SHP77 treated with DMSO at 0.1 percent for 48 hours (cell line): ENCODE measurements at regions not wholly inside any gene's neighbourhood (a gene's known extent, or its start where the extent isn't known, plus 50 kb on each side); places are given as distances from the start of the nearest gene placed in this dataset.
A peak's percentile ranks its signal among the peaks of the same experiment; 100 is the strongest.
"Not testable (repeated sequence)": the region's sequence is repeated elsewhere in the genome, so short reads cannot be mapped to it uniquely, and the experiment has no call there.

Source experiments
- DNase-seq: peaks from one replicate; lab custom pipeline; 2025; lab: John Stamatoyannopoulos, UW

GRCh38 chr21:33993286-33994231, 78.0 kb upstream of the ATP5PO start:
- no peak for DNase-seq

DNA sequence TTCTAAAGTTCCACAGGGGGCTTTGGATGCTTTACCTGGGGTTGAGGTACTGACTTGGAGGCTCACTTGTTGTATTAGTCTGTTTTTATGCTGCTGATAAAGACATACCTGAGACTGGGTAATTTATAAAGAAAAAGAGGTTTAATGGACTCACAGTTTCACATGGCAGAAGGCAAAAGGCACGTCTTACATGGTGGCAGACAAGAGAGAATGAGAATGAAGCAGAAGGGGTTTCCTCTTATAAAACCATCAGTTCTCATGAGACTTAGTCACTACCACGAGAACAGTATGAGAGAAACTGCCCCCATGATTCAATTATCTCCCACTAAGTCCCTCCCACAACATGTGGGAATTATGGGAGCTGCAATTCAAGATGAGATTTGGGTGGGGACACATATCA, 76.8 kb upstream of the ATP5PO start:
- not testable (repeated sequence) for DNase-seq

GRCh38 chr21:33991133-33991532, 75.5 kb upstream of the ATP5PO start:
- no peak for DNase-seq

DNA sequence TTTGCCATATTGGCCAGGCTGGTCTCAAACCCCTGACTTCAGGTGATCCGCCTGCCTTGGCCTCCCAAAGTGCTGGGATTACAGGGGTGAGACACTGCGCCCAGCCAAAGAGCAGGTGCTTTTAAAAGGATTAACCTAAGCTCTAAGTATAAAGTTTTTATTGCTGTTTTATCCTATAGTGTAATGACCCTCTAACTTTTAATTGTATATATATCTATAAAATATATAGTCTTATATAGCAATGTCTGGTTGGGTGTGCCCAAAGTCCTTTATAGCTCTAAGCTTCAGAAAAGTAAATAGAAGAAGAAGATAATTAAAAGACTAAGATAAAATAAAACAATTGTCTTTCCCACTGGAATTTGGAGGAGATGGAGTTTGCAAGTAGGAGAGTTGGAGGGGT, 73.8 kb upstream of the ATP5PO start:
- no peak for DNase-seq

- no peak for DNase-seq
These were observed 72.8 kb upstream of the ATP5PO start for GRCh38 chr21:33988237-33989017.

DNA sequence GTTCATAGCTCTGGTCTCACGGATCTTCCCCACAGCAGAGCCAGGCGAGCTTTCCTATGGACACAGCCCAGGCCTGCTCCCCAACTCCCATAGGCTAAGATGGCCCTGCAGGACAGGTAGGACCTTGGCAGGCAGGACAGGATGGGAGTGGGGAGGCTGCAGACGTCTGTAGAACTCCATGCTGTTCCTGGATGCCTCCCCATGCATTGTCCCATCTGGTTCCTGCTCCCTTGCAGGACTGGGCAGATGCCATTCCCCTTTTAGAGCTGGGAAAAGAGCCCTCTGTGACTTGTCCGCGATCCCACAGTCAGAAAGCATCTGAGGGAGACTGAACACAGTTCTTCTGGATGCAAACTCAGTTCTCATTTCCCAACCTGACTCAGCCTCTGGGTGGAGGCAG, 71.9 kb upstream of the ATP5PO start:
- DNase-seq, result no peak

GRCh38 chr21:33985117-33986050, 69.8 kb upstream of the ATP5PO start:
- DNase-seq, result no peak

- no peak for DNase-seq
These were observed 68.4 kb upstream of the ATP5PO start for GRCh38 chr21:33984021-33984481.

- no peak for DNase-seq
These were observed 65.9 kb upstream of the ATP5PO start for GRCh38 chr21:33981391-33982101.

- DNase-seq, result no peak
These were observed 64.8 kb upstream of the ATP5PO start for GRCh38 chr21:33980276-33980916.

DNA sequence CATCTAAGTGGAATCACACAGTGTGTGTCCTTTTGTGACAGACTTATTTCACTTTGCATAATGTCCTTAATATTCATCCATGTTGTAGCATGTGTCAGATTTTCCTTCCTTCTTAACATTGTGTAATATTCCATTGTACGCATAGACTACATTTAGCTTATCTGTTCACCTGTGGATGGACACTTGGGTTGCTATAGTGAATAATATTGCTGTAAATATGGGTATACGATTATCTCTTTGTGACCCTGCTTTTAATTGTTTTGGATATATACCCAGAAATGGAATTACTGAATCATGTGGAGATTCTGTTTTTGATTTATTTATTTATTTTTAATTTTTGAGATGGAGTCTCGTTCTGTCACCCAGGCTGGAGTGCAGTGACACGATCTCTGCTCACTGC, 63.0 kb upstream of the ATP5PO start:
- no peak for DNase-seq

- no peak for DNase-seq
These were observed 62.2 kb upstream of the ATP5PO start for GRCh38 chr21:33977721-33978369.

DNA sequence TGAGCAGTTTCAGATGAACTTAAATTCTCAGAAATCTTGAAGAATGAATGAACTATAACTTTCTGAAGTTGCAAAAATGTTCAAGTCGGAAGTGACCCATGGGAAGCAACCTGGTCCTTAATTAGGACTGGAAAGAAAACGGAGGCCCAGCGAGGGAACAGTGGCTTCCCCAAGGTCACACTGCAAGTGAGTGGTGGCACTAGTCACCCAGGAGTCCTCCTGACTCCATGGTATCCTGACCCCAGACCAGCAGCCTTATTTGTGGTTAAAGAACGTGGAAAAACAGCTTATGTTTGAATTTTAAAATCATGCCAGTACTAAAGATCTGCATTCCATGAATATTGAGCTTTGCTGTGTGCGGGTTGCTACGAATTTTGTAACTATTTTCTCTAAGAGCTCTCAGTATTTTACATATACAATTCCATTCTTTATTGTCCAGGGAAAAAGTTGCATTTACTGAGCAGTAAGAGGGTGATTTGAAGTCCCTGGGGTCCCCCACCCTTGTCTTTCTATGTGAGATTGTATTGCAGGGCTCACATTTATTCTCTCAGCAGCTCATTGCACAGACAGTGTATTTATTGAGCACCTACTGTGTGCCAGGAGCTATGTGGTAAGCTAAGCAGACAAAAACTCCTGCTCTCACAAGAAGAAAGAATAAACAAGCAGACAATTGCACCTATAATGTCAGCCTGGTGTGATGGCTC, 61.6 kb upstream of the ATP5PO start:
- no peak for DNase-seq

GRCh38 chr21:33976082-33977016, 60.7 kb upstream of the ATP5PO start:
- peak; percentile 75 for DNase-seq

GRCh38 chr21:33975548-33976081, 60.0 kb upstream of the ATP5PO start:
- no peak for DNase-seq

GRCh38 chr21:33974513-33975468, 59.2 kb upstream of the ATP5PO start:
- DNase-seq, result no peak

DNA sequence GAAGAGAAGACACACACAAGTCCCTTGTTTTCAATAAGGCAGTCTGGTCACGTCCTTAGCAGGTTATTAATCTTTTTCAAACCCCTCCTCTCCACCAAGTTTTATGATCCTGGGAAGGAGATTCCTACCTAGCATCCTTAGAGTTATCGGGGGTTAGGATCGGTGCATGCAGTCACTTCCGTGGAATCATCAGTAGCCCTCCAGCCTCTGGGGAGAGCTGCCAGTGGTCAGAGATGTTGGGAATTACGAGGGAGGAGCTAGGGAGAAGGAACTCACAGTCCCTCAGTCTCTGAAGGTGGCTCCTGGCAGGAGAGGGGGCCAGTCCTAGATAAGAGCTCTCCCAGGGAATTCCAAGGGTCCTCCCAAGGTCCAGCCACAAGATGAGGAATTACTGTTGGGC, 57.7 kb upstream of the ATP5PO start:
- no peak for DNase-seq
